ENCODE measurements at regions not wholly inside any gene's neighbourhood (a gene's known extent, or its start where the extent isn't known, plus 50 kb on each side); places are given as distances from the start of the nearest gene placed in this dataset.

GRCh38 chr3:127049393-127049792, 66.5 kb downstream of the PLXNA1 start:
- FAIRE-seq = no peak

DNA sequence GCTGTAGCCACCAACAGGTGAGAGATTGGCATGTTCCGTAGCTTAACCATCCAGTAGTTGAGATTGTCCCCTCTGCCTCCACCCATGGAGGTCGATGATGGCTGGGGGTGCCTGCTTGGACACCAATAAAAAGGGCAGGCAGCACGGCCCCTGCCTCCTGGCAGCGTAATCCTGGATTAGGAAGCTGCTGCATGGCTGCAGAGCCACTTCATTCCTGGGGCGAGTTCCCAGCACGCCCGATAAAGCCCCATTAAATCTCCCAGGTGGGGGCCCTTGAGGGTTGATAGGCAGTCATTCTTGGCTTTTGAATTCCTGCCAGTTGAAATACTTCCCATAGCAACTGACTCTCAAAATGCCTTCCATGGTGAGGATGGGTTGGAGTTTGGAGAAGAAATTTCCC, 67.8 kb downstream of the PLXNA1 start:
- FAIRE-seq = no peak

GRCh38 chr3:127052121-127052561, 69.2 kb downstream of the PLXNA1 start:
- no peak for FAIRE-seq

DNA sequence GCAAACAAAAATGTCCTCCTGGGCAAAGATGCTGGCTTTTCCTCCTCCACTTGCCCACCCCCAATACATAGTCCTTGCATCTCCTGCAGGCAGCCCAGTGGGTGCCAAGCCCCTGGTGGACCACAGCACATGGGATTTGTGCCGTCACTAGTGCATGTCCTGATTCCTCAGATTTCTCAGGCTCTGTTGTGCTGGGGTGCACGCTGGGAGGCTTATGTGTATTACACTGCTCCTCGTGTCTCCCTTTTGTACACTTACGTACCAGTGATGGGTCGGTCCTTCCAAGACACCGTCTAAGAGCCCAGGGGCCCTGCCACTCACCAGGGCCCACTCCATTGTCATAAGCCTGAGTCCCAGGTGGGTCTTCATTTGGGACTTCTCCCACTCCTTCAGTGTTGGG, 70.1 kb downstream of the PLXNA1 start:
- FAIRE-seq = no peak

- no peak for FAIRE-seq
Measured at GRCh38 chr3:127053450-127053849, 70.5 kb downstream of the PLXNA1 start.

DNA sequence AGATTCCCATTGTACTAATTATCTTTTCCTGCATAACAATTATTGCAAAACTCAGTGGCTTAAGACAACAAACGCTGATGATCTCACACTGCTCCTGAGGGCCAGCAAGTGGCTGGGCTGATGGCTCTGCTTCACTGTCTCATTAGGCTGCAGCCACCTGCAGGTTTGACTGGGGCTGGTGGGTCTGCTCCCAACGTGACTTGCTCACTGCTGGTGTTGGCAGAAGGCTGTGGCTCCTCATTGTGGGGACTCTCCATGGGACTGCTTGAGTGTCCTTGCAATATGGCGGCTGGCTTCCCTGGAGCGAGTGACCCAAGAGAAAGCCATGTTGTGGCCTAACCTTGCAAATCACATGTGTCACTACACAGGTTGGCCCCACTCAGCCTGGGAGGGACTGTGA, 71.1 kb downstream of the PLXNA1 start:
- no peak for FAIRE-seq

GRCh38 chr3:127056281-127056680, 73.4 kb downstream of the PLXNA1 start:
- FAIRE-seq = no peak

DNA sequence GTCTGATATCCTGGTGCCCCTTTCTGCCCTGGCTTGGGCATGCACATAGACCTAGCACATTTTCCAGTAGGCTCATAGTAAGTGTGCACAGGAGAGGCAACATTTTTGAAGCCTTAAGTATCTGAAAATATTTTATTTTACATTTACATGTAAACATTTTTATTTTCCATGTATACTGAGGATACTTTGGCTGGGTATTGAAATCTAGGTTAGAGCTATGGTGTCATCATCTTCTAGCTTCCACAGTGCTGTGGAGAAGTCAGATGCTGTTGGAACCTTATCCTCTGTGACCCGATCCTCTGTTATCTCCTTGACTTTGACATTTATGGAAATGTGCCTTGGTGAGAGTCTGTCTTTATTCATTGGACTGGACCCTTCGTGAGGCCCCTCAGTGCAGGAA, 74.1 kb downstream of the PLXNA1 start:
- no peak for FAIRE-seq

DNA sequence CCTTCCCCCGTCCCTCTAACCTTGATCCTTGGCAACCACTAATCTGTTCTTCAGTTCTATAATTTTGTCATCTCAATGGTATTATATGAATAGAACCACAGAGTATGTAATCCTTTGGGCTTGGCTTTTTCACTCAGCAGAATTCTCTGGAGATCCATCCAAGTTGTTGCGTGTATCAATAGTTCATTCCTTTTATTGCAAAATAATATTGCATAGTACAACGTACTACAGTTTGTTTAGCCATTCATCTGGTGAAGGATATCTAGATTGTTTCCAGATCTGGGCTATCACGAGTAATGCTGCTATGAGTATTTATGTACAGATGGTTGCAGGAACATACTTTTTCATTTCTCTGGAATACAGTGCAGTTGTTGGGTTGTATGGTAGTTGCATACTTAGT, 76.2 kb downstream of the PLXNA1 start:
- no peak for FAIRE-seq

- no peak for FAIRE-seq
Measured at GRCh38 chr3:127061641-127062040, 78.7 kb downstream of the PLXNA1 start.

GRCh38 chr3:127062926-127063325, 80.0 kb downstream of the PLXNA1 start:
- no peak for FAIRE-seq

GRCh38 chr3:127063916-127064315, 81.0 kb downstream of the PLXNA1 start:
- no peak for FAIRE-seq

- FAIRE-seq = no peak
Measured at GRCh38 chr3:127064391-127065137, 81.6 kb downstream of the PLXNA1 start.

DNA sequence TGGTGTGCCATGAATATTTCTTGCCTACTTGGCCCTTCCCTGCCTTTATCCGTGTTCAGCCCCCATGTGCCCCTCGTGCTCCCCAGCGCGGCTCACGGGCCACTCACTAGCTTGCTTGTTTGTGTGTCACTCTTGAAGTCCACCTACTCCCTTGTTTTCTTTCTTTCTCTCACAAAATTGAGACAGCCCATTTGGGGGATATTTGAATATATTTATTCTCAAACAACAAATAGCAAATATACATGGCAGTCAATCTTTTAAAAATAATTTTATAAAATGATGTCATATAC, 82.2 kb downstream of the PLXNA1 start:
- no peak for FAIRE-seq

DNA sequence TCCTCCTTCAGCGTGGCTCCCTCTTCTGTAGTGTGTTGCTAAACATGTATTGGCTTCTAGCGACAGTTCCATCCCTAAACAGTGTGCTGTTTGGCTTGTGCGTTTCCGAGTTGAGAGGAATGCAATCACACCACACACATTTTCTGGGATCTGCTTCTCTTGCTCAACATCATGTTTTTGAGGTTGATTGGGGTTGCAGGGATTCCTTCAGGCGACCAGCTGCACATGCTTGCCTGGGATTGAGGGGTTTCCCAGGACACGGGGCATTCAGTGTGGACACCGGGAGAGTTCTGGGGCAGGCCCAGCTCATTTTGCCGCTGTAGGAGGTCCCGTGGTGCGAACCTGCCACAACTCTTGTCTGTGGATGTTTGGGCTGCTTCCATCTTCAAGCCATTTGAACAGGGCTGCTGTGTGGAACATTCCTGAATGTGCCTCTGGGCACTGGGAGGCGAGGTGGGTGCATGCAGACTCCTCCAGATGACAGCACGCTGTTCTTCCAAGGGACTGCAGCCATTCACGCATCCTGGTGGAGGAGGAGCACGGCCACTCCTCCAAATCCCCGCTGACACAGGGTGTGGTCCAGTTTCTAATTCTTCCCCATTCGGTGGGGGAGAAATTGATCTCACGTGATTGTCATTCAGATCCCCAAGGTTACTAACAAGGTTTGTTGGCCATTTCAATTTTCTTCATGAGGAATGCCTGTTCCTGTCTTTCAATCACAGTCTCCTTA, 82.8 kb downstream of the PLXNA1 start:
- FAIRE-seq = no peak

DNA sequence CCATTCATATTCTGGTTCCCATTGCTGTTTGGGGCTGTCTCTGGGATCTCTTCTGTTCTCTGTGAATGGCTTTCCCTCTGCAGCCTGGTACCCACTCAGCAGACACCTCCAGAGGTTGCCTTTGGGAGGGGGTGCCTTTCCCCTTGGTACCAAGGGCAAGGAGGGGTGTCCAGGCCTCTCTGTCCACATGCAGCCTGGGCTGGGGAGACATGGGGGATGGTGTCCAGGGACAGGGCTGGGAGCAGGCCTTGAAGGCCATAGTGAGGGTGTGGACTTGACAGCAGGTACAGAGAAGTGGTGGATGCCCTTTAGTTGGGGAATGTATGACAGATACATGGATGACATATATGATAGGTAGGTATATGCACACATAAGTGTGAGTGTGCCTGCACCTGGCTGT, 83.7 kb downstream of the PLXNA1 start:
- FAIRE-seq = no peak

DNA sequence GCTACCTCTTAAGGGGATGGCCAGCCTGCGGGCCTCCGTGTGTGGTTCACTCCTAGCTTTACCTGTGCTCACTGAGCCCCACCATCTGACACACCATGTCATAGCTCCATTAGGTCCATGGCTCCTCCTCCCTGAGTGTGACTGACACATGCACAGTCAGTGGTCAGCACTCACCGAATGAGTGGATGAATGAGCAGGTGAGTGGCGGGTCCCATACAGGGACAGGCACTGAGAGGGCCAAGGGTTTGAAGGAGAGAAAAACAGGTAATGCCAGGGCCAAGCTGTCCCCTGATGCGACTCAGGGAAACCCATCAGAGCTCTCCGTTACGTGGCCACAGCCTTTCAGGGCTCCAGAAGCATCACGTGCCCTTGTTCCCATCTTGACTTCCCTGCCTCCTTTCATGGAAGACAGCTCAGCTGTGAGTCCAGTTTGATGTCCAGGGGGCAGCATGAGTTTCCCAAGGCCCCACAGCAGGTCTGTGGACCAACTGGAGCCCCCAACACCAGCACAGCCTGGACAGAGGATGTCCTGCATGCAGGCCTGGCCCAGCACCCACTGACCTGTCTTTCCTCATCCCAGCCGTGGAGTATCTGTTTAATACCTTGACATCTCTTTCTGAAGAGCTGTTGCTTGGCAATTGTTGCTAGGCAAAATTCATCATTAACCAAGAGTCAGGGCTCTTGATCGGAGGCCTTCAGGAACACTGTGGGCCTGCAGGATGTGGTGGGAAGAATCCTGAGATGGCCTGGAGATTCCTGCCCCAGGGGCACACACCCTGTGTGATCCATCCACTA, 84.4 kb downstream of the PLXNA1 start:
- FAIRE-seq = no peak

GRCh38 chr3:127068111-127068810, 85.3 kb downstream of the PLXNA1 start:
- no peak for FAIRE-seq

DNA sequence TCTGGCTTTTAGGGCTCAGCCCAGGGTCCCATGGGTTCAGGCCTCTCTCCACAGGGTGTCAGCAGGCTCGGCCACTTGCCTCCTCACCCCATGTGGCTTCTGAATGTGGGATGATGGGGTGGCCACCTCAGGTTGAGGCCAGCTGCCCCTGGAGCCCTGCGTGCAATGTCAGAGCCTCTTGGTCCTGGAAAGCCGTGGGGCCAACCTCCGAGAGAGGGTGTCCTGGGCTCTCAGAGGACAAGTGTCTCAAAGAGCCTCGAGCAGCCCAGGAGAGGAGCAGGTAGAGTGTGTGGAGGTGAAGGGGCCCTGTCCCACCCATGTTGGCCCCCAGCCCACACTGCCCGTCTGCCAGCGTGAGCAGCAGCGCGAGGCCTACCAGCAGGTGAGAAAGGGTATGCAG, 86.0 kb downstream of the PLXNA1 start:
- FAIRE-seq = no peak

- FAIRE-seq = no peak
Measured at GRCh38 chr3:127069814-127070440, 87.0 kb downstream of the PLXNA1 start.

GRCh38 chr3:127070776-127071175, 87.9 kb downstream of the PLXNA1 start:
- no peak for FAIRE-seq

DNA sequence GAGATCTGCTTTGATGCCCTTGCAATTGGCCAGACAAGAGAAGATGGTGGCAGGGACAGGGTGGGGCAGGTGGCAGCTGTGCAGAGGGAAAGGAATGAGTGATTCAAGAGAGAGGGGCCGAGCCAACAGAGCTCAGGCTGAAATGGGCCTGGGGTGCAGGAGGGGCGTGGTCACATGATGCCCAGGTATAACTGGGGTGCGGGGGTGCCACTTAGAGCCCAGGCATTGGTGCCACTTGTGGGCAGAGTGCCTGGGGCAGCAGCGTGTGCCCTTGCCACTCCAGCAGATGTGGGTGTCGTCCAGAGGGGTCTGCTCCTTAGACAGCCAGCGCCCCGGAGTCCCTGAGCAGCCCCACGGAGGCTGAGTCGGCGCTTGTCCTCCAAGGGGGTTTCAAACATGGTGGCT, 88.7 kb downstream of the PLXNA1 start:
- FAIRE-seq = no peak
